MM.1S (cell line): ENCODE measurements at regions not wholly inside any gene's neighbourhood (a gene's known extent, or its start where the extent isn't known, plus 50 kb on each side); places are given as distances from the start of the nearest gene placed in this dataset.

Experiments used
- CTCF ChIP-seq: fragments of 300-600 bp; sonication (generic); IDR thresholded peaks from 2 replicates; pipeline ENCODE4 v1.5.1; 2016; ENCODE audit warnings: antibody characterized with exemption, low read length, mixed read lengths
- EZH2phosphoT487 ChIP-seq: fragments of 300-600 bp; sonication (generic); IDR thresholded peaks from 2 replicates; pipeline ENCODE4 v1.6.1; 2018; ENCODE audit warnings: antibody characterized with exemption, low read length

- no peak for TF ChIP-seq CTCF
- no peak for TF ChIP-seq EZH2phosphoT487
These were observed 129.1 kb upstream of the SLC30A5 start for GRCh38 chr5:68964679-68965078.
